ENCODE measurements at regions not wholly inside any gene's neighbourhood (a gene's known extent, or its start where the extent isn't known, plus 50 kb on each side); places are given as distances from the start of the nearest gene placed in this dataset.

DNA sequence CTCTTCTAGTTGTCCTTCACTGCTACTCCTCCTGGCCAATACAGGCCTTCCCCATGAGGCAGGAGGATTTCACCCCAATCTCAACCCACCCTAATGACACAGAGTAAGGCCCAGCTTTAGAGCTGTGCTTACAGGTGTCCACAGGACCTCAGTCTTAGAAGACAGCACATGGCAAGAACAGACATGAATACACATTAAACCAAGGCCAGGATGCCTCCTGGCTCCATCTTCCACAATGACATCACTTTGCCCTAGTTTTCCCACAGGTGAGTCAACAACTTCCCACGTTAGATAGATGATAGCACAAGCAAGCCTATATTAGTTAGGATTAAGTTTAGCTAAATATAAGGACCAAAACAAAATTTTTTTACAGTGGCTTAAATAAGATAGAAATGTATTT is 63.8 kb upstream of the NOCT start:
- intact Hi-C loops (cut with DNase I; ENCODE audit: low total_unique reads): no loop called here
- DNase-seq (ENCODE audit: low spot score in 2 of 2): peak in 1 of 2 donors; percentile 49
- WGBS, 2 donors: 51 to 58% methylated on average over 1 of the region's 1 CpG
- no peak overlapping the region for H3K4me3 ChIP-seq (ENCODE audit: low read depth, poor library complexity, severe bottlenecking)
- TF ChIP-seq POLR2A (IDR thresholded peaks at IDR 0.05): no peak
- TF ChIP-seq, protein P1, sequence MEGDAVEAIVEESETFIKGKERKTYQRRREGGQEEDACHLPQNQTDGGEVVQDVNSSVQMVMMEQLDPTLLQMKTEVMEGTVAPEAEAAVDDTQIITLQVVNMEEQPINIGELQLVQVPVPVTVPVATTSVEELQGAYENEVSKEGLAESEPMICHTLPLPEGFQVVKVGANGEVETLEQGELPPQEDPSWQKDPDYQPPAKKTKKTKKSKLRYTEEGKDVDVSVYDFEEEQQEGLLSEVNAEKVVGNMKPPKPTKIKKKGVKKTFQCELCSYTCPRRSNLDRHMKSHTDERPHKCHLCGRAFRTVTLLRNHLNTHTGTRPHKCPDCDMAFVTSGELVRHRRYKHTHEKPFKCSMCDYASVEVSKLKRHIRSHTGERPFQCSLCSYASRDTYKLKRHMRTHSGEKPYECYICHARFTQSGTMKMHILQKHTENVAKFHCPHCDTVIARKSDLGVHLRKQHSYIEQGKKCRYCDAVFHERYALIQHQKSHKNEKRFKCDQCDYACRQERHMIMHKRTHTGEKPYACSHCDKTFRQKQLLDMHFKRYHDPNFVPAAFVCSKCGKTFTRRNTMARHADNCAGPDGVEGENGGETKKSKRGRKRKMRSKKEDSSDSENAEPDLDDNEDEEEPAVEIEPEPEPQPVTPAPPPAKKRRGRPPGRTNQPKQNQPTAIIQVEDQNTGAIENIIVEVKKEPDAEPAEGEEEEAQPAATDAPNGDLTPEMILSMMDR (IDR thresholded peaks at IDR 0.05): no peak

DNA sequence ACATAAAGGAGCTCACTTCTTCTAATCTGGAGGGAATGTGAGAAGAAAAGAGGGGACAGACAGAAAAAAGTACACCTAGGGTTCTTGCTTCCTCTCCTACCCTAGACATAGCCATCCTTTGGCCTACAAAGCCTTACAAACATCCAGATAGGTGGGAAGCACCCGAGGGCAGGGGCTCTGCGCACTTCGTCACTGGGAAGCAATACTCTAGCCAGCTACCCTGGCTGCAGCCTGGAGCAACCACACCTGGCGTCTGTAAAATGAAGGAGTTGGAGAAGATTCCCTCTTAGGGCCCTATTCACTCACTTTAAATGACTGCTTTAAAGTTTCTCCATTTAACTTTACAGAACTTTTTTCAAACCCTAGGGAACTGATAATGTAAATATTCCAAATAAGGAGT is 65.7 kb upstream of the NOCT start:
- DNase-seq (ENCODE audit: low spot score in 2 of 2): no peak
- no peak overlapping the region for H3K4me3 ChIP-seq (ENCODE audit: low read depth, poor library complexity, severe bottlenecking)
- 57 to 60% methylated on average over 4 of the region's 4 CpGs for WGBS, 2 donors
- TF ChIP-seq, protein P1 (IDR thresholded peaks at IDR 0.05): no peak
- no peak for TF ChIP-seq POLR2A (IDR thresholded peaks at IDR 0.05)
- intact Hi-C loops (cut with DNase I; ENCODE audit: low total_unique reads): no loop called here

DNA sequence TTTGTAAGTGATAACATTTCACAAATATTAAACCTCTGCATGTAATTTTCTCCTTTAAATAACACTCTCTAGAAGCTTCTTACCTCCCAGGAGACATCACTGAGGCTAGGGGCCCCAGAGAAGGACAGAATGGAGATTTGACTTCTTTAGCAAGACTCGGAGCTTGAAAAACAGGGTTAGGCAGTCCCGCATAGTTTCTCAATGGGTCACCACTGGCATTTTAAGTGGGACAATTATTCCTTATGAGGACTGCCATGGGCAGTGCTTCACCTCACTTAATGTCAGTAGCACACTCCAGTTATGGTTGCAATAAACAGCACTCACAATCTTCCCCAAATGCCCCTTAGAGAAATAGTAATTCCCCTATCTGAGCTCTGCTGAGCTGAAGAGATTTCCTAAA is 66.7 kb upstream of the NOCT start:
- H3K4me3 ChIP-seq (ENCODE audit: low read depth, poor library complexity, severe bottlenecking): no peak overlapping the region
- DNase-seq (ENCODE audit: low spot score in 2 of 2): no peak
- TF ChIP-seq POLR2A (IDR thresholded peaks at IDR 0.05): no peak
- TF ChIP-seq, protein P1 (IDR thresholded peaks at IDR 0.05): no peak
- intact Hi-C loops (cut with DNase I; ENCODE audit: low total_unique reads): no loop called here
- 71% methylated on average over 2 of the region's 2 CpGs for WGBS, 2 donors

DNA sequence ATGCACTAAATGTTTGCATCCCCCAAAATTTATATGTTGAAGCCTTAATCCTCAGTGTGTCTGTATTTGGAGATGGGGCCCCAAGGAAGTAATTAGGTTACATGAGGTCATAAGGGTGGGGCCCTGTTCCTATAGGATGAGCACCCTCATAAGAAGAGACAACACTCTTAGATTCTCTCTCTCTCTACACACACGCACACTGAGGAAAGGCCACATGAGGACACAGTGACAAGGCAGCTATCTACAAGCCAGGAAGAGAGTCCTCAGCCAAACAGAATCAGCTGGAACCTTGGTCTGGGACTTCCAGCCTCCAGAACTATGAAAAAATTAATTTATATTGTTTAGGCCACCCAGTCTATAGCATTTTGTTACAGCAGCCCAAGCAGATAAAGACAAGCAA is 69.3 kb upstream of the NOCT start:
- DNase-seq (ENCODE audit: low spot score in 2 of 2): no peak
- 60 to 74% methylated on average over 1 of the region's 1 CpG for WGBS, 2 donors
- H3K4me3 ChIP-seq (ENCODE audit: low read depth, poor library complexity, severe bottlenecking): no peak overlapping the region
- intact Hi-C loops (cut with DNase I; ENCODE audit: low total_unique reads): no loop called here
- TF ChIP-seq, protein P1 (IDR thresholded peaks at IDR 0.05): no peak
- no peak for TF ChIP-seq POLR2A (IDR thresholded peaks at IDR 0.05)

DNA sequence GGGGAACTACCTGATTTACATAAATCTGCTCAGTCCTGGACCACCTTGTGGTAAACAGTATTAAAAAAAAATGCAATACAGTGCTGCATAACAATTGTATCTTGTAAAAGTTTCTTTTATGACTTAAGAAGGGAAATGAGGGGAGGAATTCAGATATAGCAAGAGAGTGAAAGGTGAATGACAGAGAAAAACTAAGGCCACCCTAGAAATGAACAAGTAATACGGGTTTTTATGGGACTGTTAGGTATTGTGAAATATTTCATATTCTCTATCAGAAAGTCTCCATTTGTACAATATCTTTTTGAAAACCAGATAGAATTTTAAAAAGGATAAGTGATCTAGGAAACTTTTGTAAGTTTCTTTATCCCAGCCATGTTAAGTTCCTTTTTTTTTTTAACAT is 69.7 kb upstream of the NOCT start:
- no peak overlapping the region for H3K4me3 ChIP-seq (ENCODE audit: low read depth, poor library complexity, severe bottlenecking)
- no peak for TF ChIP-seq POLR2A (IDR thresholded peaks at IDR 0.05)
- TF ChIP-seq, protein P1 (IDR thresholded peaks at IDR 0.05): no peak
- WGBS, 2 donors: 64 to 67% methylated on average over 1 of the region's 1 CpG
- DNase-seq (ENCODE audit: low spot score in 2 of 2): no peak
- intact Hi-C loops (cut with DNase I; ENCODE audit: low total_unique reads): no loop called here

DNA sequence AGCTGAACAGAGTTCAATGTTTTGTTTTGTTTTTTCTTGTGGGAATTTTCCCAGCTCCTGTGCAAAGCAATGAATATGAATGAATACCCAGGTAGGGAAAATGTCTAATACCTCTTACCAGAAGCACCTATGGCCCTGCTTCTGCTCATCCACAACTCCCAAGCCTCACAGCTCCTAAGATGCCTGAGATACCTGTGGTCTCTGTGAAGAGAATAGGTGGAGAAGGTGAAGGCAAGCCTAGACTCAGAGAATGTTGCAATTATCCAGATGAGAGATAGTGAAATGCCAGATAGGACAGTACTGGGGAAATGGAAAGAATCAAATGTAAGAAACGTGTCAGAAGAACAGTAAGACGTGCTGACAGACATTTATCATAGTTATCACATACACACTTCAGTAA is 70.2 kb upstream of the NOCT start:
- TF ChIP-seq POLR2A (IDR thresholded peaks at IDR 0.05): no peak
- TF ChIP-seq, protein P1 (IDR thresholded peaks at IDR 0.05): no peak
- no peak overlapping the region for H3K4me3 ChIP-seq (ENCODE audit: low read depth, poor library complexity, severe bottlenecking)
- 46 to 49% methylated on average over 2 of the region's 2 CpGs for WGBS, 2 donors
- intact Hi-C loops (cut with DNase I; ENCODE audit: low total_unique reads): no loop called here
- no peak for DNase-seq (ENCODE audit: low spot score in 2 of 2)

All from lower leg skin (tissue), 4 donors.